Dedifferentiated amniotic fluid mesenchymal stem cell (primary cell): ENCODE measurements at regions not wholly inside any gene's neighbourhood (a gene's known extent, or its start where the extent isn't known, plus 50 kb on each side); places are given as distances from the start of the nearest gene placed in this dataset.
"Not testable (repeated sequence)": the region's sequence is repeated elsewhere in the genome, so short reads cannot be mapped to it uniquely, and the experiment has no call there.

ENCODE experiments used
- DNase-seq: peaks from one replicate; pipeline ENCODE4 v3.0.0-alpha.2; 2016; ENCODE audit errors: extremely low spot score

- no peak for DNase-seq
Observed at GRCh38 chr2:113838744-113839444, 51.0 kb upstream of the ACTR3 start.

DNA sequence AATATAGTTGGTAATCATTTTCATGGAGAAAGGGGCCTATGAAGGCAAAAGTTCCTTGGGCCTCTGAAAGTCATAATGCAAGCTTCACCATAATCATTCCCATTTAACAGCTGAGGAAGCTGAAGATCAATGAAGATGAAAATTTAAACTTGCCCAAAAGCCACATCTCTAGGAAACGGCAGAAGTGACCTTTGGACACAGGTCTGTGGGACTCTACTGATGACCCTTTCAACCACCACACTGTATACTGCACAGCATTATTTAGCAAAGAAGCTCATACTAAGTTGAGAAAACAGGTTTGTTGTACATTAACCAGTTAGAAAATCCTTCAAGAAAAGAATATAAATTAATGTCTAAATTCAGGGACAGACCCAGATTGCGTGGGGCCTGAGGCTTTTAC, 51.6 kb upstream of the ACTR3 start:
- DNase-seq = no peak

DNA sequence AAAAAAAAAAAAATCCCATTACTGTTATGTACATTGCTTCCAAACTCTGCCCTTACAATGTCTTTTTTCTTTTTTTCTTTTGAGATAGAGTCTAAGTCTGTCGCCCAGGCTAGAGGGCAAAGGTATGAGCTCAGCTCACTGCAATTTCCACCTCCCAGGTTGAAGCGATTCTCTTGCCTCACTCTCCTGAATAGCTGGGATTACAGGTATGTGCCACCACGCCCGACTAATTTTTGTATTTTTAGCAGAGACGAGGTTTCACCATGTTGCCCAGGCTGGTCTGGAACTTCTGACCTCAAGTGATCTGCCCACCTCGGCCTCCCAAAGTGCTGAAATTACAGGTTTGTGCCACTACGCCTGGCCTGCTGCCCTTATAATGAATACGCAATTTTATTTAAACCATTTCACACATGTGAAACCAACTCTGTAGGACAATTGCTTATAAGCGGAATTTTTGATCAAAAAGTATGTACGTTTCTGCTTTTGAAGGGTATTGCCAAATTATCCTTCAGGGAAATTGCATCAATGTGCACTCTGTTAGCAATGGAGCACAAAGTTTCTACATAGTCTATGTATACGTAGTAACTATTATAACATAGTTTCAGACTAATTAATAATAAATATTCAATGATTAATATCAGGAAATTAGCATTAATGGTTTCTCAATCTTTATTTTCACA, 55.7 kb upstream of the ACTR3 start:
- no peak for DNase-seq

DNA sequence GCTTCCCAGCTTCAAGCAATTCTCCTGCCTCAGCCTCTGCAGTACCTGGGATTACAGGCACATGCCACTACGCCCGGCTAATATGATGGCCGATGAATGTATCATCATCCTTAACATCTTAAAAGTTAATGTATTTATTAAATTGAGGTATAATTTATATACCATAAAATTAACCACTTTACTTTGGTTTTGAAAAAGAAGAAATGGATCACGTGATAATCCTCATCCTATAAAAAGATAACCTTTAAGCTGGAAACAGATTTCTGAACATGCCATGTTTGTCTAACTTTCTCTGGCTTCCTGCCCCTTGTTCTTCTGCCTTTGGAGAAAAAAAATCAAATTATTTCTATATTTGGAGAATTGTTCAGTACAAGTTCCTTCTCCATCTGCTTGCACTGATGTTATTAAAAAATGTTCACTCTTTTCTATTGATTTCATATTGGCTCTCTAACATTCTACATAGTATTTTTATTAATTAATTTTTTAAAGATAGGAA, 57.0 kb upstream of the ACTR3 start:
- no peak for DNase-seq

GRCh38 chr2:113831161-113831560, 58.7 kb upstream of the ACTR3 start:
- DNase-seq = no peak

DNA sequence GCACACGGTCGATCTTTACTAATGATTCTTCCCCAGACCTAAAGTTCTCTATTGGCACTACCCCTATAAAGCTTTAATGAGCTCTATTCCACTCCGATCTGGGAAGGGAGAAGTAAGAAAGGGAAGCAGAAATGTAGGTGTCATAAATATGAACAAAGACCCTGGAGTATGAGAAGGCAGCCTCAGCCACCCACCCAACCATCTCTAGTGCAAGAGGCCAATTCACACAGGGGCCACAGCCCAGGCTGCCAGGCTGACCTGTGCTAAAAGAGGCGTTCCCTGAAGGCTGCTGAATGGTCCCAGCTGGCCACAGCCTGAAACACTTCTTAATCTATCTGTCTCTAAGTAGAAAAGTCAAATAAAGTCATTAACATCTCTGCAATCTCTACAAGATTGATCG, 60.1 kb upstream of the ACTR3 start:
- DNase-seq = no peak

GRCh38 chr2:113829270-113829669, 60.6 kb upstream of the ACTR3 start:
- DNase-seq = no peak

DNA sequence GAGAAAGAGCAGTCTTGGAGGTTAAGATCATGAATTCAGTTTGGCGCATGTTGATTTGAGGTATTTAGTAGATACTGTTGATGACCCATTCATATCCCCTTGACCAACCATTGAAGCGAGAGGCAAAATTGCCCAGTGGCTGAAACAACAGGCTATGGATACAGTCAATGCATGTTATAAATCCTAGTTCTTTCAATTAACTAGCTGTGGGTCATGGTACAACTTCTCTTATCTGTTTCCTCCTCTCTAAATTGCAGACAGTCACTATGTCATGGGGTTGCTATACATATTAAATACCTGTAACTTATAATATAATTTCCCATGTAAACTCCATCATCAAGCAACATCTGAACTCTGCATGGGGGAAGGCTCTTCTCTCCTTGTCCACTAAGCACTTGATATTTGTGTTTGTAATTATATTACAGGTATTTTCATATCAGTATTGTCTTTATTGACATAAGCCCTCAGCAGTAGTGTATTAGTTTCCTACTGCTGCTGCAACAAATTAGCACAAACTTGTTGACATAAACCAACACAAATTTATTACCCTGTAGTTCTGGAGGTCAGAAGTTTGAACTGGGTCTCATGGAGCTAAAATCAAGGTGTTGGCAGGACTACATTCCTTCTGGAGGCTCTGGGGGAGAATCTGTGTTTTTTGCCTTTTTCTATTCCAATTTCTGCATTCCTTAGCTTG, 61.7 kb upstream of the ACTR3 start:
- DNase-seq = no peak

DNA sequence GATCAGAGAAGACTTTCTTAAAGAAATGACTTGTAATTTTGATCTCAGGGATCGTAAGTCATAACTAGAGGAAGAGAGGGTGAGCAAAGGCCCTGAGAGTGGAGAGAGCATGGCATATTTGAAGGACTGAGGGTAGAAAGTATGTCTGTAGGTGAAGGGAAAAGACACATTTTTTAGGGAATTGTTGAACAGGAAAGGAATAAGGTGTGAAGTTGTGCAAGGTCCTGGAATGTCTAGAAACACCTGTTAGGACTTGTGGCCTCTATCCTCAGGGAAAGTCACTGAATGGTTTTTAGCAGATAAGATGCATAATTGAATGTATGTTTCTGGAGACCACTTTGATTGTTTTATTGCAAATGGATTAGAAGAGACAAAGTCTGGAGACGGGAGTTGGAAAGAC, 62.5 kb upstream of the ACTR3 start:
- DNase-seq = no peak

- DNase-seq = no peak
Observed at GRCh38 chr2:113826346-113827285, 63.3 kb upstream of the ACTR3 start.

- no peak for DNase-seq
Observed at GRCh38 chr2:113823716-113824595, 65.9 kb upstream of the ACTR3 start.

DNA sequence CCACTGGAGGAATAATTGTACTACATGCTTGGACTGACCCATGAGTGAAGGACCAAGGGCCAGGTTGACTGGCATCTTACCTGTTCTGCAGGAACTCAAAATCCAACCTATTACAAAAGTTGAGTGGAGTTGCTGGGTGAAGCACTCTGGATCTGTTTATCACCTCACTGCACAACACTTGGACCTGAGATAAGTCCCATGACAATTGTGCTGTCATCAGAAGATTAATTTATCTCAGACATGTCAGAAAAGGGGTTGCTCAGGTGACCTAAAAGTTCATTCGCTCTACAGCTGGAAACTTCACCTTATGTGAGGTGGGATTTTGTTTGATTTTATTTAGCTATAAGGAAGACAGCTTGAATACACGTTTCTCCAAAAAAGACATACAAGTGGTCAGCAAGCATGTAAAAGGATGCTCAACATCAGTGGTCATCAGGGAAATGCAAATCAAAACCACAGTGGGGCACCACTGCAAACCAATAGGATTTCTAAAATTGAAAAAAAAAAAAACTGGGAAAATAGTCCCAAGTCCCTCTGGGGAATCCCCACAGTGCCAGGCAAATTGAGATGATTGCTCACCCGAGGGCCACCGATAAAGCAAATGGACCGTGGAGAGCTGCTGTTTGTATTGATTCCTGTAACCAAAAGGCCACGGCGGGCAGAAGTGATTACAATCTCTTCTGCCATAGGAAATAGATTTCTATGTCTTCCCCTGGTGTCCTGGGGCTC, 65.8 kb upstream of the SLC35F5 start:
- DNase-seq = no peak

GRCh38 chr2:113818382-113818951, 62.0 kb upstream of the SLC35F5 start:
- peak; percentile 90 for DNase-seq

DNA sequence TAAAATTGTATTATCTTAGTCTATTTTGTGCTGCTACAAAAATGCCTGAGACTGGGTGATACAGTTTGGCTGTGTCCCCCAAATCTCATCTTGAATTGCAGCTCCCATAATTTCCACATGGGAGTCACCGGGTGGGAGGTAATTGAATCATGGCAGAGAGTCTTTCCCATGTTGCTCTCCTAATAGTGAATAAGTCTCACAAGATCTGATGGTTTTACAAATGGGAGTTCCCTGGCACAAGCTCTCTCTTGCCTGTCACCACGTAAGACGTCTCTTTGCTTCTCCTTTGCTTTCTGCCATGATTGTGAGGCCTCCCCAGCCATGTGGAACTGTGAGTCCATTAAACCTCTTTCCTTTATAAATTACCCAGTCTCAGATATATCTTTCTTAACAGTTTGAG, 57.0 kb upstream of the SLC35F5 start:
- DNase-seq = not testable (repeated sequence)

- DNase-seq = no peak
Observed at GRCh38 chr2:113812204-113812603, 55.8 kb upstream of the SLC35F5 start.

GRCh38 chr2:113809076-113809736, 52.8 kb upstream of the SLC35F5 start:
- DNase-seq = no peak

GRCh38 chr2:113807721-113808120, 51.3 kb upstream of the SLC35F5 start:
- DNase-seq = no peak

DNA sequence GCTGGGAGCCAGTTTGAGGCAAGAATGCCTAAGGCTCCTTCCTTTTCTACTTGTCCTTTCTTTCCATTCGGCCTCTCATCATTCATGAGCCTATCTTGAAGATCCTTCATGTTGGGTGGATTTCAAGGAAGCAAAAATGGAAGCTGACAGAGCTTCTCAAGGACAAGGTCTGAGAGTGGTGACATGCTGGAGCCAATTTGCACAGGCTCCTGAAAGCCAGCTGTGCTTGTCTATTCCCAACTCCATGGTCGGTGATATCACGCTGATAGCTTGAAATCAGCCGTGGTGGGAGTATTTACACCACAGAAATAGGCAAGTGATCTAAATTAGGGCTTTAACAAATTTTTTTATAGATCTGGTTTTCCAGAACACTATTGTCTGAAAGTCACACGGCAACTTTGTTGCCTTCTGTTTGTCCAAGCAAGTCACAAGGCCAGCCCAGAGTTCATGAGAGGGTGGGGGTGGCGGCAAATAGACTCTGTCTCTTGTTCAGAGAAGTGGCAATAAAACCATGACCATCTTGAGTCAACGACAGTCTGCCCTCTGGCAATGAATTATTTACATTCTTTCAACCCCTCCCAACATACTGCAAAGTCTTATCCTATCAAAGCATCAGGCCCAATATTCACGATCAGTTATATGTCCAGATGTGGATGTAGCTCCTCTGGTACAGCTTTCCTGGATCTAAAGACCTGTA, 49.9 kb upstream of the SLC35F5 start:
- no peak for DNase-seq
